Adrenal gland (tissue), 9 donors: ENCODE measurements at regions not wholly inside any gene's neighbourhood (a gene's known extent, or its start where the extent isn't known, plus 50 kb on each side); places are given as distances from the start of the nearest gene placed in this dataset.

Experiments used
- DNase-seq, 7 donors: peaks; one replicate each; pipeline ENCODE4 v3.0.0-alpha.2; 2019 to 2020
- H3K27ac ChIP-seq, 5 donors: fragments of 200-600 bp; sonication (generic) in 4 of 5; 1 replicate in 3 of 5; 2 replicates in 2 of 5; pipeline versions ENCODE4 v1.5.1 to v1.8.0; 2016 to 2020; ENCODE audit warnings: mild to moderate bottlenecking in 1 of 5
- H3K27me3 ChIP-seq: fragments of 200-600 bp; 2 replicates; pipeline ENCODE4 v1.8.0; 2021
- H3K36me3 ChIP-seq, 2 donors: fragments of 200-600 bp; replicated peaks in 1 of 2; 1 replicate in 1 of 2; 2 replicates in 1 of 2; pipeline versions ENCODE4 v1.5.1 to v1.8.0; 2018 to 2022
- H3K4me1 ChIP-seq, 2 donors: fragments of 200-600 bp; replicated peaks in 1 of 2; 1 replicate in 1 of 2; 2 replicates in 1 of 2; pipeline versions ENCODE4 v1.5.1 to v1.8.0; 2018 to 2021
- H3K4me3 ChIP-seq, 4 donors: fragments of 200-600 bp; sonication (generic) in 3 of 4; one replicate each; pipeline ENCODE4 v1.5.1; 2016 to 2018
- H3K9me3 ChIP-seq, 3 donors: fragments of 200-600 bp; sonication (generic) in 1 of 3; replicated peaks in 1 of 3; 1 replicate in 2 of 3; 2 replicates in 1 of 3; pipeline versions ENCODE4 v1.5.1 to v1.8.0; 2016 to 2021
- CTCF ChIP-seq, 6 experiments: fragments of 450-650 bp in 4 of 6; fragments of 200-600 bp in 2 of 6; sonication (generic) in 1 of 6; IDR thresholded peaks; 1 replicate in 5 of 6; 2 replicates in 1 of 6; pipeline versions ENCODE4 v1.5.1 to v1.8.0; 2016 to 2021; ENCODE audit warnings: antibody characterized with exemption in 6 of 6, mild to moderate bottlenecking in 2 of 6, moderate library complexity in 1 of 6
- POLR2A ChIP-seq, 2 donors: fragments of 450-650 bp; IDR thresholded peaks; one replicate each; pipeline ENCODE4 v1.6.1; 2017; ENCODE audit warnings: antibody characterized with exemption in 2 of 2, mild to moderate bottlenecking in 2 of 2, moderate library complexity in 1 of 2
- WGBS, 4 donors: extraction: QIAGEN DNeasy Blood & Tissue Kit in 2 of 4; methylation state at CpG; one replicate each; pipeline versions ENCODE4 v1.1.5 to v1.1.7; 2013 to 2017; 5-methylcytosine and 5-hydroxymethylcytosine counted together
- intact Hi-C, 2 donors: fragments of 100-400 bp; cut with DNase I; formaldehyde crosslinking; loops; one replicate each; pipeline versions ENCODE4 v1.14.1 to v1.15.0; 2022 to 2023
- donor health status: healthy with polysubstance abuse.
- donor health status: Bipolar disorder and iron deficiency.
- donor health status: DM: yes; HTN: yes; CAD: no.
- donor health status: DM: no; HTN: no; CAD: no.
- donor health status: DM: no; HTN: no; CAD: no.

GRCh38 chr10:5268743-5269142 is 72.1 kb downstream of the AKR1C4 start:
- Histone ChIP-seq H3K27me3 (no peaks in the 10 kb centered on the region), H3K36me3 (no peaks in the 10 kb centered on the region), H3K4me1 (no peaks in the 10 kb centered on the region), H3K4me3 (no peak overlapping the region), H3K27ac (no peak overlapping the region), H3K9me3 (peaks cover 0 to 6% (median 0%) of the 10 kb centered on the region in 3 donors)
- WGBS, 4 donors = 37 to 94% (median 80%) methylated on average over 1 of the region's 1 CpG
- no peak for DNase-seq
- intact Hi-C loops = no loop called here
- TF ChIP-seq CTCF (IDR thresholded peaks at IDR 0.05) (no peak), POLR2A (IDR thresholded peaks at IDR 0.05) (no peak)

GRCh38 chr10:5269791-5270190 is 73.2 kb downstream of the AKR1C4 start:
- no peak for DNase-seq
- H3K36me3 ChIP-seq = no peaks in the 10 kb centered on the region
- no peak overlapping the region for H3K4me3 ChIP-seq
- no peaks in the 10 kb centered on the region for H3K27me3 ChIP-seq
- H3K4me1 ChIP-seq = no peaks in the 10 kb centered on the region
- no peak for TF ChIP-seq POLR2A (IDR thresholded peaks at IDR 0.05)
- TF ChIP-seq CTCF (IDR thresholded peaks at IDR 0.05) = no peak
- H3K9me3 ChIP-seq = peaks cover 0 to 6% (median 0%) of the 10 kb centered on the region in 3 donors
- intact Hi-C loops = no loop called here
- no peak overlapping the region for H3K27ac ChIP-seq

- H3K4me3 ChIP-seq = no peak overlapping the region
- no peaks in the 10 kb centered on the region for H3K4me1 ChIP-seq
- intact Hi-C loops = no loop called here
- no peaks in the 10 kb centered on the region for H3K36me3 ChIP-seq
- TF ChIP-seq POLR2A (IDR thresholded peaks at IDR 0.05) (no peak), CTCF (IDR thresholded peaks at IDR 0.05) (no peak)
- no peaks in the 10 kb centered on the region for H3K9me3 ChIP-seq
- no peaks in the 10 kb centered on the region for H3K27me3 ChIP-seq
- no peak for DNase-seq
- 67 to 78% (median 68%) methylated on average over 1 of the region's 1 CpG for WGBS, 4 donors
- no peak overlapping the region for H3K27ac ChIP-seq
These were observed 74.9 kb downstream of the AKR1C4 start for GRCh38 chr10:5271526-5271925.

- no peaks in the 10 kb centered on the region for H3K9me3 ChIP-seq
- WGBS, 4 donors = 55 to 66% (median 60%) methylated on average over 3 of the region's 3 CpGs
- no peaks in the 10 kb centered on the region for H3K27me3 ChIP-seq
- H3K27ac ChIP-seq = no peak overlapping the region
- no peaks in the 10 kb centered on the region for H3K36me3 ChIP-seq
- intact Hi-C loops = no loop called here
- no peak overlapping the region for H3K4me3 ChIP-seq
- no peaks in the 10 kb centered on the region for H3K4me1 ChIP-seq
- DNase-seq = no peak
- TF ChIP-seq CTCF (IDR thresholded peaks at IDR 0.05) (no peak), POLR2A (IDR thresholded peaks at IDR 0.05) (no peak)
These were observed 75.6 kb downstream of the AKR1C4 start for GRCh38 chr10:5272065-5272803.
